Neural progenitor cell (in vitro differentiated cells): ENCODE measurements at regions not wholly inside any gene's neighbourhood (a gene's known extent, or its start where the extent isn't known, plus 50 kb on each side); places are given as distances from the start of the nearest gene placed in this dataset.

Experiments
- DNase-seq: peaks from one replicate; pipeline ENCODE4 v3.0.0-alpha.2; 2016; ENCODE audit warnings: low spot score
- H2AFZ ChIP-seq: fragments of 200-600 bp; sonication (generic); replicated peaks from 2 replicates; pipeline ENCODE4 v1.6.1; 2016; ENCODE audit warnings: antibody characterized with exemption
- H3F3A ChIP-seq: fragments of 200-600 bp; sonication (generic); 2 replicates; pipeline ENCODE4 v1.6.1; 2016; ENCODE audit warnings: antibody characterized with exemption, low read depth
- H3K27ac ChIP-seq: fragments of 200-600 bp; sonication (generic); 2 replicates; pipeline ENCODE4 v1.5.1; 2016; ENCODE audit warnings: mild to moderate bottlenecking
- H3K27me3 ChIP-seq: fragments of 200-600 bp; sonication (generic); 2 replicates; pipeline ENCODE4 v1.6.1; 2016; ENCODE audit warnings: mild to moderate bottlenecking, moderate library complexity
- H3K36me3 ChIP-seq: fragments of 200-600 bp; sonication (generic); 2 replicates; pipeline ENCODE4 v1.5.1; 2016
- H3K4me1 ChIP-seq: fragments of 200-600 bp; sonication (generic); 2 replicates; pipeline ENCODE4 v1.6.1; 2016; ENCODE audit warnings: mixed run types
- H3K4me2 ChIP-seq: fragments of 200-600 bp; sonication (generic); 2 replicates; pipeline ENCODE4 v1.6.1; 2016
- H3K4me3 ChIP-seq: fragments of 200-600 bp; sonication (generic); 2 replicates; pipeline ENCODE4 v1.5.1; 2016
- H3K79me2 ChIP-seq: fragments of 200-600 bp; sonication (generic); 2 replicates; pipeline ENCODE4 v1.6.1; 2016; ENCODE audit warnings: low read depth
- H3K9ac ChIP-seq: fragments of 200-600 bp; sonication (generic); 2 replicates; pipeline ENCODE4 v1.6.1; 2016
- H3K9me3 ChIP-seq: fragments of 200-600 bp; sonication (generic); 2 replicates; pipeline ENCODE4 v1.5.1; 2016; ENCODE audit warnings: low read depth
- H4K20me1 ChIP-seq: fragments of 200-600 bp; sonication (generic); 2 replicates; pipeline ENCODE4 v1.6.1; 2016; ENCODE audit warnings: low read depth
- H3K27ac Mint-ChIP-seq: 3 replicates; pipeline ENCODE4 v1.8.0; 2021; ENCODE audit warnings: mixed read lengths
- H3K27me3 Mint-ChIP-seq: 2 replicates; pipeline ENCODE4 v1.8.0; 2022; ENCODE audit warnings: low read depth, mild to moderate bottlenecking, inconsistent platforms, moderate library complexity, mixed read lengths; ENCODE audit not compliant: insufficient read depth
- H3K36me3 Mint-ChIP-seq: 3 replicates; pipeline ENCODE4 v1.8.0; 2021; ENCODE audit warnings: mixed read lengths
- H3K4me1 Mint-ChIP-seq: 3 replicates; pipeline ENCODE4 v1.8.0; 2021; ENCODE audit warnings: mixed read lengths
- H3K4me3 Mint-ChIP-seq: 3 replicates; pipeline ENCODE4 v1.8.0; 2021; ENCODE audit warnings: mild to moderate bottlenecking, moderate library complexity, mixed read lengths
- H3K9me3 Mint-ChIP-seq: 3 replicates; pipeline ENCODE4 v1.8.0; 2020; ENCODE audit warnings: mixed read lengths
- CTCF ChIP-seq: fragments of 200-600 bp; sonication (generic); IDR thresholded peaks from 2 replicates; pipeline ENCODE4 v1.5.1; 2017; ENCODE audit warnings: antibody characterized with exemption, mild to moderate bottlenecking
- EZH2 ChIP-seq: fragments of 200-600 bp; sonication (generic); IDR thresholded peaks from 2 replicates; pipeline ENCODE4 v1.6.1; 2017; ENCODE audit warnings: antibody characterized with exemption, mild to moderate bottlenecking, moderate library complexity
- EZH2phosphoT487 ChIP-seq: fragments of 200-600 bp; sonication (generic); IDR thresholded peaks from 2 replicates; pipeline ENCODE4 v1.6.1; 2017; ENCODE audit warnings: antibody characterized with exemption

- Mint-ChIP-seq H3K27ac (no peak overlapping the region), H3K36me3 (no peaks in the 10 kb centered on the region), H3K9me3 (no peaks in the 10 kb centered on the region), H3K4me1 (peaks cover 4% of the 10 kb centered on the region), H3K27me3 (peaks cover 8% of the 10 kb centered on the region), H3K4me3 (no peak overlapping the region)
- H3K9me3 ChIP-seq: no peaks in the 10 kb centered on the region
- H3K79me2 ChIP-seq: no peaks in the 10 kb centered on the region
- TF ChIP-seq EZH2: no peak
- no peak for TF ChIP-seq CTCF
- TF ChIP-seq EZH2phosphoT487: no peak
- no peaks in the 10 kb centered on the region for H4K20me1 ChIP-seq
- H3K9ac ChIP-seq: no peak overlapping the region
- H3K4me1 ChIP-seq: no peaks in the 10 kb centered on the region
- DNase-seq: no peak
- no peak overlapping the region for H3K27ac ChIP-seq
- no peaks in the 10 kb centered on the region for H3K27me3 ChIP-seq
- no peaks in the 10 kb centered on the region for H3K36me3 ChIP-seq
- H3K4me3 ChIP-seq: no peak overlapping the region
- H3F3A ChIP-seq: no peaks in the 10 kb centered on the region
- H3K4me2 ChIP-seq: no peak overlapping the region
- no peak overlapping the region for H2AFZ ChIP-seq
Measured at GRCh38 chr16:17845031-17845430, 374.3 kb upstream of the XYLT1 start.

- Mint-ChIP-seq H3K4me1 (peaks cover 4% of the 10 kb centered on the region), H3K27me3 (peaks cover 4% of the 10 kb centered on the region), H3K9me3 (no peaks in the 10 kb centered on the region), H3K4me3 (no peak overlapping the region), H3K36me3 (no peaks in the 10 kb centered on the region), H3K27ac (no peak overlapping the region)
- H2AFZ ChIP-seq: no peak overlapping the region
- H3K79me2 ChIP-seq: no peaks in the 10 kb centered on the region
- H3K27ac ChIP-seq: no peak overlapping the region
- H3K4me3 ChIP-seq: no peak overlapping the region
- no peaks in the 10 kb centered on the region for H3F3A ChIP-seq
- no peaks in the 10 kb centered on the region for H4K20me1 ChIP-seq
- H3K4me1 ChIP-seq: no peaks in the 10 kb centered on the region
- H3K36me3 ChIP-seq: no peaks in the 10 kb centered on the region
- TF ChIP-seq EZH2phosphoT487 (no peak), CTCF (no peak), EZH2 (no peak)
- no peaks in the 10 kb centered on the region for H3K9me3 ChIP-seq
- no peak overlapping the region for H3K9ac ChIP-seq
- no peak for DNase-seq
- H3K27me3 ChIP-seq: no peaks in the 10 kb centered on the region
- no peak overlapping the region for H3K4me2 ChIP-seq
Measured at GRCh38 chr16:17843905-17844304, 373.1 kb upstream of the XYLT1 start.

- H3K9me3 Mint-ChIP-seq: no peaks in the 10 kb centered on the region
- H3K4me1 Mint-ChIP-seq: peaks cover 8% of the 10 kb centered on the region
- H2AFZ ChIP-seq: no peak overlapping the region
- no peak overlapping the region for H3K9ac ChIP-seq
- H3K79me2 ChIP-seq: no peaks in the 10 kb centered on the region
- H3K27me3 Mint-ChIP-seq: no peaks in the 10 kb centered on the region
- H3K4me1 ChIP-seq: peaks cover 7% of the 10 kb centered on the region
- no peak overlapping the region for H3K27ac ChIP-seq
- no peaks in the 10 kb centered on the region for H3K9me3 ChIP-seq
- peak; percentile 20 for DNase-seq
- no peaks in the 10 kb centered on the region for H3K27me3 ChIP-seq
- H3F3A ChIP-seq: no peaks in the 10 kb centered on the region
- H3K4me3 Mint-ChIP-seq: no peak overlapping the region
- no peaks in the 10 kb centered on the region for H3K36me3 Mint-ChIP-seq
- no peak overlapping the region for H3K4me3 ChIP-seq
- no peak for TF ChIP-seq EZH2
- no peak for TF ChIP-seq EZH2phosphoT487
- TF ChIP-seq CTCF: no peak
- no peak overlapping the region for H3K4me2 ChIP-seq
- H4K20me1 ChIP-seq: no peaks in the 10 kb centered on the region
- no peak overlapping the region for H3K27ac Mint-ChIP-seq
- H3K36me3 ChIP-seq: no peaks in the 10 kb centered on the region
Measured at GRCh38 chr16:17839907-17840306, 369.1 kb upstream of the XYLT1 start.

- H3K27ac ChIP-seq: no peak overlapping the region
- H3K4me1 Mint-ChIP-seq: peaks cover 12% of the 10 kb centered on the region
- no peaks in the 10 kb centered on the region for H3K27me3 Mint-ChIP-seq
- no peak overlapping the region for H3K4me2 ChIP-seq
- no peaks in the 10 kb centered on the region for H3K9me3 Mint-ChIP-seq
- no peaks in the 10 kb centered on the region for H3K79me2 ChIP-seq
- H4K20me1 ChIP-seq: no peaks in the 10 kb centered on the region
- H3K36me3 ChIP-seq: no peaks in the 10 kb centered on the region
- H3K27me3 ChIP-seq: no peaks in the 10 kb centered on the region
- no peak for DNase-seq
- H3K9ac ChIP-seq: no peak overlapping the region
- peak overlapping the region; percentile 42 for H2AFZ ChIP-seq
- H3K4me3 Mint-ChIP-seq: no peak overlapping the region
- no peak overlapping the region for H3K27ac Mint-ChIP-seq
- H3F3A ChIP-seq: no peaks in the 10 kb centered on the region
- H3K4me3 ChIP-seq: no peak overlapping the region
- TF ChIP-seq EZH2 (no peak), CTCF (no peak), EZH2phosphoT487 (no peak)
- no peaks in the 10 kb centered on the region for H3K9me3 ChIP-seq
- no peaks in the 10 kb centered on the region for H3K36me3 Mint-ChIP-seq
- peaks cover 7% of the 10 kb centered on the region for H3K4me1 ChIP-seq
Measured at GRCh38 chr16:17839272-17839671, 368.5 kb upstream of the XYLT1 start.
